ENCODE measurements at regions not wholly inside any gene's neighbourhood (a gene's known extent, or its start where the extent isn't known, plus 50 kb on each side); places are given as distances from the start of the nearest gene placed in this dataset.

DNA sequence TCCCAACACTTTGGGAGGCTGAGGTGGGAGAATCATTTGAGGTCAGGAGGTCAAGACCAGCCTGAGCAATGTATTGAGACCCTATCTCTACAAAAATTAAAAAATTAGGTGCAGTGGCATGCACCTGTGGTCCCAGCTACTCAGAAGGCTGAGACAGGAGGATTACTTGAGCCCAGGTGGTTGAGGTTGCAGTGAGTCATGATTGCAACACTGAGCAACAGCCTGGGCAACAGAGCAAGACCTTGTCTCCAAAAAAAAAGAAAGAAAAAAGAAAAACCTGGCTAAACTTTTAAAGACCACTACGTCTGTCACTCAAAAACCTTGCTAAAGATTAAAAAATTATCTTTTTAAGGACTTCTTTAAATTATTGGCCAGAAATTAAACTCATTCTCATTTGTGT, 59.8 kb upstream of the ABCA1 start:
- intact Hi-C loops (cut with DNase I) = loop anchor here (10.0 kb wide), 1 partner anchor 57 kb away; no protein-coding TSS in a partner anchor
- 85 to 91% methylated on average over 1 of the region's 1 CpG for WGBS, 2 donors
- Histone ChIP-seq H3K4me3 (no peak overlapping the region), H3K9me3 (no peaks in the 10 kb centered on the region), H3K27ac (no peak overlapping the region), H3K36me3 (replicated peaks in 1 of 2; ENCODE audit: insufficient read depth in 1 of 2, low read depth in 2 of 2) (no peaks in the 10 kb centered on the region), H3K27me3 (no peaks in the 10 kb centered on the region), H3K4me1 (peaks cover 23% of the 10 kb centered on the region)
- DNase-seq (no peak), ATAC-seq (no peak)
- TF ChIP-seq, protein P1, sequence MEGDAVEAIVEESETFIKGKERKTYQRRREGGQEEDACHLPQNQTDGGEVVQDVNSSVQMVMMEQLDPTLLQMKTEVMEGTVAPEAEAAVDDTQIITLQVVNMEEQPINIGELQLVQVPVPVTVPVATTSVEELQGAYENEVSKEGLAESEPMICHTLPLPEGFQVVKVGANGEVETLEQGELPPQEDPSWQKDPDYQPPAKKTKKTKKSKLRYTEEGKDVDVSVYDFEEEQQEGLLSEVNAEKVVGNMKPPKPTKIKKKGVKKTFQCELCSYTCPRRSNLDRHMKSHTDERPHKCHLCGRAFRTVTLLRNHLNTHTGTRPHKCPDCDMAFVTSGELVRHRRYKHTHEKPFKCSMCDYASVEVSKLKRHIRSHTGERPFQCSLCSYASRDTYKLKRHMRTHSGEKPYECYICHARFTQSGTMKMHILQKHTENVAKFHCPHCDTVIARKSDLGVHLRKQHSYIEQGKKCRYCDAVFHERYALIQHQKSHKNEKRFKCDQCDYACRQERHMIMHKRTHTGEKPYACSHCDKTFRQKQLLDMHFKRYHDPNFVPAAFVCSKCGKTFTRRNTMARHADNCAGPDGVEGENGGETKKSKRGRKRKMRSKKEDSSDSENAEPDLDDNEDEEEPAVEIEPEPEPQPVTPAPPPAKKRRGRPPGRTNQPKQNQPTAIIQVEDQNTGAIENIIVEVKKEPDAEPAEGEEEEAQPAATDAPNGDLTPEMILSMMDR (IDR thresholded peaks at IDR 0.05) = no peak
- TF ChIP-seq POLR2A (IDR thresholded peaks at IDR 0.05) = no peak

DNA sequence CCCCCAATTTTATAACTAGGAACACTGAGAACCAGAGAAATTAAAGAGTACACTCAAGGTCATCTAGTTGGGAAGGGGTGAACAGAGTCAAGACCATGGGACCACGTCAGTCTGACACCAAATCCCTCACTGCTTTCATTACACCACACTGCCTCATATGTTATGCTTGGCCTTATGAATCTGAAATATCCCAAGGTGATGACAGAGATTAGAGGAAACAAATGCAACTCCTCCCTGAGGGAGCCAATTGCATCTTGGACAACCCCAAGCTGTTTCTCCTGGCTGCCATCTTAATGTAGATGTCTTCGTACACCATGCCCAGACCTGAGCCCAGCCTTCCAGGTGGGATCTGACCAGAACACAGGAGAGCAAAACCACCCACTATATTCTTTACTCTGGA, 60.6 kb upstream of the ABCA1 start:
- Histone ChIP-seq H3K27me3 (no peaks in the 10 kb centered on the region), H3K9me3 (no peaks in the 10 kb centered on the region), H3K4me3 (no peak overlapping the region), H3K4me1 (peaks cover 28% of the 10 kb centered on the region), H3K27ac (no peak overlapping the region), H3K36me3 (replicated peaks in 1 of 2; ENCODE audit: insufficient read depth in 1 of 2, low read depth in 2 of 2) (no peaks in the 10 kb centered on the region)
- TF ChIP-seq, protein P1 (IDR thresholded peaks at IDR 0.05) = no peak
- TF ChIP-seq POLR2A (IDR thresholded peaks at IDR 0.05) = no peak
- 89% methylated on average over 2 of the region's 2 CpGs for WGBS, 2 donors
- no peak for DNase-seq
- intact Hi-C loops (cut with DNase I) = loop anchor here (10.0 kb wide), 1 partner anchor 56 kb away; no protein-coding TSS in a partner anchor
- no peak for ATAC-seq

DNA sequence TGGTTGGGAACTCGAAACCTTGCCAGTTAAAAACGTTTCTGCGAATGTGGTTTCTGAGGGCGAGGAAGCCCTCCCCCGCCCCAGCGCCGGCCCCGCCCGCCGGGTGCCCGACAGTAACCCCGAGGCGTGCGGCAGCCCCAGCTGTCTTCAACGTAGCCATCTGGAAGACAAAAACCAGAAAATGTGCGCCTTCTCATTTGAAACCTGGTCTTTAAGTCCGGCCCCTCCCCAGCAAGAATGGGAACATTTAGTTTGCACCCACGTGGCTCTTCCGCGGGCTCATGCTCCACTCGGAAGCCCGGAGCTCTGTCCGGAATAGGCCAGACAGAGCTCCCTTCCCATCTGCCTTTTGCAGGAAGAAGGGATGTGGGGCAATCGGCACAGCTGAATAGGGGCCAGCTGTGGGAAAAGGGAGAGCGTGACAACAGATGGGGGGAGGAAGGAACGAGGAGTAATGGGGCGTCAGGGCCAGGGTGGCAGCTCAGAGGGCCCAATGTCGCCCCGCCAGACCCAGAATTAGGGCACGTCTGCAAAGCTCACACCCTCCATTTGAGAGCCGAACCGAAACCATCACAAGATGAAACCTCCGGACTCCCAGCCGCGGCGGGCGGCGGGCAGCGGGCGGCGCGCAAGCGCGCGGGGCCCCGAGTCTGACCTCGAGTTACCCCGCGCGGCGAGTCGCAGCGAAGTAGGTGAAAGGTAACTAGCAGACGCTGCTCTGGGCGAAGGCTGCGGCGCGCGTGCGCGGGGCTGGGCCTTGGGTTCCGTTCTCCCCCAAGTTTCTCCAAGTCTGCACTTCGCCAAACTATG, 63.4 kb upstream of the ABCA1 start:
- no peaks in the 10 kb centered on the region for H3K36me3 ChIP-seq (replicated peaks in 1 of 2; ENCODE audit: insufficient read depth in 1 of 2, low read depth in 2 of 2)
- 1% methylated on average over 14 to 63 of the region's 63 CpGs for WGBS, 2 donors
- H3K27ac ChIP-seq = peak overlapping the region; percentile 94 to 99 (median 95)
- peaks cover 35% of the 10 kb centered on the region for H3K4me1 ChIP-seq
- no peaks in the 10 kb centered on the region for H3K9me3 ChIP-seq
- DNase-seq = peak; percentile 87 to 95 (median 94)
- no peaks in the 10 kb centered on the region for H3K27me3 ChIP-seq
- intact Hi-C loops (cut with DNase I) = no loop called here
- peak overlapping the region; percentile 23 to 35 for H3K4me3 ChIP-seq
- TF ChIP-seq POLR2A (IDR thresholded peaks at IDR 0.05) = peak; percentile 73 to 87 (median 83)
- TF ChIP-seq, protein P1 (IDR thresholded peaks at IDR 0.05) = peak in 1 of 7 experiments; percentile 7
- ATAC-seq = peak; percentile 91

DNA sequence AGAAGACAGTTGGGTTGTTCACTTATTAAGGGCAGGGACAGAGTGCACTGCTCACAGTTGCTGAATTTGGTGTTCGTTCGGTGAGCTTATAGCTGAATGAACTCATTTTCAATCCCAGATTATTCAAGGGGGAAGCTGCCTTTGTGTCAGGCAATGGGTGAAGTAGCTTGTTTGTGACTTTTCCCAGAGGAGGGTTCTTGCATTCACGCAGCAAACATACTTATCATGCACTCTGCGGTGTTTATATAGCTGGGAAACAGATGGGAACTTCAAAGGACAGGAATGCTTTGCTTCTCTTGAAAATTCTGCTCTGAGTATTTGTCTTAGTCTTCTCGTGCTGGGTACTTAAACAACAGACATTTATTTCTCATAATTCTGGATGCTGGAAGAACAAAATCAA, 64.7 kb upstream of the ABCA1 start:
- no peak for DNase-seq
- 45 to 52% methylated on average over 5 of the region's 5 CpGs for WGBS, 2 donors
- H3K9me3 ChIP-seq = no peaks in the 10 kb centered on the region
- peak overlapping the region; percentile 64 to 99 (median 95) for H3K27ac ChIP-seq
- no peak for ATAC-seq
- no peaks in the 10 kb centered on the region for H3K27me3 ChIP-seq
- no peak overlapping the region for H3K4me3 ChIP-seq
- no peaks in the 10 kb centered on the region for H3K36me3 ChIP-seq (replicated peaks in 1 of 2; ENCODE audit: insufficient read depth in 1 of 2, low read depth in 2 of 2)
- intact Hi-C loops (cut with DNase I) = no loop called here
- peaks cover 35% of the 10 kb centered on the region for H3K4me1 ChIP-seq
- no peak for TF ChIP-seq POLR2A (IDR thresholded peaks at IDR 0.05)
- TF ChIP-seq, protein P1 (IDR thresholded peaks at IDR 0.05) = no peak

Measured in body of pancreas (tissue), 4 donors.